ENCODE measurements at regions not wholly inside any gene's neighbourhood (a gene's known extent, or its start where the extent isn't known, plus 50 kb on each side); places are given as distances from the start of the nearest gene placed in this dataset.
"Not testable (repeated sequence)": the region's sequence is repeated elsewhere in the genome, so short reads cannot be mapped to it uniquely, and the experiment has no call there.

DNA sequence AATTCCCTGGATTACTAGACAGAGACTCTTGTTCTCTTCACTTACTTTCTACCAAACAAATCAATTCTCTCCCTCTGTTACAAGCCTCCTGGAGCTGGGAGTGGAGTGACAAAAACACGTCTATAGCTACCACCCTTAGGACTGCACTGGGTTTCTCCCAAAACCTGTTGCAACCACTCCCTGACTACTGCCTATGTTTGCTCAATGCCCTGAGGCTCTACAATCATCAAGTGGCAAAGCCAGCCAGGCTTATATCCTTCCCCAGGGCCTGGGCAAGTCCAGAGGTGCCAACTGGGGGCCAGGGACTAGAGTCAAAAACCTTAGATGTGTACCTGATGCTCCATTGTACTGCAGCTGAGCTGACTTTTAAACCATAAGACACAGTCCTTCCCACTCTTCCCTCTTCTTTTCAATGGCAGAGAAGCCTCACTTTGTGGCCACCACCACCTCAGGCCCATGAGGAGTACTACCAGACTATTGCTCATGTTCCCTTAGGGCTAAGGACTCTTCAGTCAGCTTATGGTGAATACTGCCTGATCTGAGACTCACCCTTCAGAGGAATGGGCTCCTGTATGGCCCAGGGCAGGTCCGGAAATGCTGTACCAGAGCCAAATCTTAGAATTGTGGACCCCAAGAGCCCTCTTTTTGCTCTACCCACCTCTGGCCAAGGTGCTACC is 125.4 kb upstream of the PLCL2 start:
- no peak for DNase-seq (ENCODE audit: low spot score)
- in situ Hi-C loops (cut with HindIII; ENCODE audit: low sequenced_read_pairs): no loop called here

GRCh38 chr3:16761571-16761970 is 123.2 kb upstream of the PLCL2 start:
- in situ Hi-C loops (cut with HindIII; ENCODE audit: low sequenced_read_pairs): no loop called here

DNA sequence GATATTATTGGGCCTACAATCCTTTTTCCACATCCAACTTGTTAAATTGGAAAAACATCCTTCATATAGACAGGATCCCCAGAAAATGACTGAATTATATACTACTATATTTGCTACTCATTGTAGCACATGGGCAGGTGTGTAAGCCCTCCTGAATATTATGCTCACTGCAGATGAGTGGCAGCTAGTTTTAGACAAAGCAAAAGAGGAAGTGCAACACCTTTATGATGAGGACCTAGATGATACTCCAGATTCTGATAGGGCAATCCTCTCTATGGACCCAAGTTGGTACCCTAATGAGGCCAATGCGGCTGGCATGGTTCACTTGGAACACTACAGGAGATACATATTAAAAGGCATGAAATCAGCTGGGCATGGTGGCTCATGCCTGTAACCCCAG is 119.1 kb upstream of the PLCL2 start:
- in situ Hi-C loops (cut with HindIII; ENCODE audit: low sequenced_read_pairs): no loop called here
- DNase-seq (ENCODE audit: low spot score): no peak

More at GRCh38 chr3:16761571-16761970, 123.2 kb upstream of the PLCL2 start:
- DNase-seq (ENCODE audit: low spot score): no peak

DNA sequence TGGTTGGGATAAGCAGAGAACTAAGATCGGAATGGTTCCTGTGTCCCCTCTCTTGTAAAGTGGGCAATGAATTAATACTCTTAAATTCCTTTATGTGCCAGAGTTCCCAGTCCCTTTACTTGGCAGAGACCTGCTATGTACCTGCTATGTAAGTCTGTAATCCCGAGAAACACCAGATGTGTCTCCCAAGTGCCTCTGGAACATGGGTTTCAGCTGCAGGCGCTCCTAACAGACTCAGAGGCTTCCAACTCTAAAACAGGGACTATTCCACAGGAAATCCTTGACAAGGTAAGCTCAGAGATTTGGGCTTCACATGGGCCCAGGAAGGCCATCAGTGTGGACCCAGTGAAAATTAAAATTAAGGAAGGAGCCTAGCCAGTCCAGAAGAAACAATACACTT is 117.7 kb upstream of the PLCL2 start:
- in situ Hi-C loops (cut with HindIII; ENCODE audit: low sequenced_read_pairs): no loop called here
- DNase-seq (ENCODE audit: low spot score): no peak

GRCh38 chr3:16768014-16768413 is 116.7 kb upstream of the PLCL2 start:
- DNase-seq (ENCODE audit: low spot score): no peak
- in situ Hi-C loops (cut with HindIII; ENCODE audit: low sequenced_read_pairs): no loop called here

DNA sequence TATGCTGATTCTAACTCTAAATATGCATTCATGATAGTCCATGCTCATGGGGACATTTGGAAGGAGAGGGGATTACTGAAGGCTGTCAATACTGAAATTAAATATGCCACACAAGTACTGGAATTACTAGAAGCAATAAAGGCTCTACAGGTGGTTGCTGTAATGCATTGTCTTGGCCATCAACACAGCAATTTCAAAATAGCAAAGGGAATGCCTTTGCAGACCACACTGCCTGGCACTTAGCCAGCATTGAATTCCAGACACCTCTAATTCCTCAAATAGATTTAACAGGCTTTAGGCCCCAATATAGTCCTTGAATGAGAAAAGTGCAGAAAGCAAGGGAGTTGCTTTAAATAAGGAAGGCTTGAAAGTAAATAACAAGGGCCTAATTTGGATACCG is 115.8 kb upstream of the PLCL2 start:
- in situ Hi-C loops (cut with HindIII; ENCODE audit: low sequenced_read_pairs): no loop called here
- DNase-seq (ENCODE audit: low spot score): no peak

GRCh38 chr3:16769525-16769924 is 115.2 kb upstream of the PLCL2 start:
- no peak for DNase-seq (ENCODE audit: low spot score)
- in situ Hi-C loops (cut with HindIII; ENCODE audit: low sequenced_read_pairs): no loop called here

- in situ Hi-C loops (cut with HindIII; ENCODE audit: low sequenced_read_pairs): no loop called here
Observed at GRCh38 chr3:16770021-16770420, 114.7 kb upstream of the PLCL2 start.

DNA sequence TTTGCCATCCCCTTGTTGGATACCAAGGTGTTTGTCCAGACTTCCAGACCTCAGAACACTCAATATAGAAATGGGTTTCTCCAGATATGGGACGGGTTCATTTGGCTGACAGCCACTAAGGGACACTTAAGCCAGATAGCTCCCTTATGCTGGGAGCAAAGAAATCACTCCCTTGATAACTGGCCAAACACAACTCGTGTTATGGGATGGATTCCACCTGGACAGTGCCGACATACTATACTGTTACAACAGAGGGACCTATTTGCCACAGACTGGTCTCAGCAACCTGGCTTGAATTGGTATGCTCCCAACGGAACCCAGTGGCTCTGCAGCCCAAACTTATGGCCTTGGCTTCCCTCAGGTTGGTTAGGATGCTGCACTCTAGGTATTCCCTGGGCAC is 114.0 kb upstream of the PLCL2 start:
- in situ Hi-C loops (cut with HindIII; ENCODE audit: low sequenced_read_pairs): no loop called here
- DNase-seq (ENCODE audit: low spot score): no peak

More at GRCh38 chr3:16770021-16770420, 114.7 kb upstream of the PLCL2 start:
- no peak for DNase-seq (ENCODE audit: low spot score)

- DNase-seq (ENCODE audit: low spot score); in situ Hi-C loops (cut with HindIII; ENCODE audit: low sequenced_read_pairs): not testable (repeated sequence)
Observed at GRCh38 chr3:16773594-16773993, 111.2 kb upstream of the PLCL2 start.

- DNase-seq (ENCODE audit: low spot score); in situ Hi-C loops (cut with HindIII; ENCODE audit: low sequenced_read_pairs): not testable (repeated sequence)
Observed at GRCh38 chr3:16774536-16774935, 110.2 kb upstream of the PLCL2 start.

DNA sequence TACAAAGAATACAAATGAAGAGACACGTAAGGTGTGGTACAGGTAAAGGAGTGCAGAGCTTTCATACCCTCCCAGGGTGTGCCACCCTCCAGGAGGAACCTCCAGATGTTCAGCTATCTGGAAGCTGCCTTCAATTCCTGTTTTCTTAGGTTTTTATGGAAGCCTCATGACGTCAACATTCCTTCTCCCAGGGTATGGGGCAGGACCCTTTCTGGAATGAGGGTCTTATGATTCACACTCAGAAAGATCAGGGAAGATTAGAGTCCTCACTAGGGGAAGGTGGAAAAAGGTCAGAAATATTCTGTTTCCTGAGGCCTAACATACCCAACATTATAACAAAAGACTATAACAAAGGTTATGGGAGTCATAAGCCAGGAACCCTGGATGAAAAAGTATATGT is 99.8 kb upstream of the PLCL2 start:
- in situ Hi-C loops (cut with HindIII; ENCODE audit: low sequenced_read_pairs): no loop called here

GRCh38 chr3:16785465-16785864 is 99.3 kb upstream of the PLCL2 start:
- no peak for DNase-seq (ENCODE audit: low spot score)
- in situ Hi-C loops (cut with HindIII; ENCODE audit: low sequenced_read_pairs): no loop called here

More for the DNA sequence above, 99.8 kb upstream of the PLCL2 start:
- DNase-seq (ENCODE audit: low spot score): no peak

GRCh38 chr3:16788440-16789056 is 96.2 kb upstream of the PLCL2 start:
- DNase-seq (ENCODE audit: low spot score): no peak
- in situ Hi-C loops (cut with HindIII; ENCODE audit: low sequenced_read_pairs): no loop called here

DNA sequence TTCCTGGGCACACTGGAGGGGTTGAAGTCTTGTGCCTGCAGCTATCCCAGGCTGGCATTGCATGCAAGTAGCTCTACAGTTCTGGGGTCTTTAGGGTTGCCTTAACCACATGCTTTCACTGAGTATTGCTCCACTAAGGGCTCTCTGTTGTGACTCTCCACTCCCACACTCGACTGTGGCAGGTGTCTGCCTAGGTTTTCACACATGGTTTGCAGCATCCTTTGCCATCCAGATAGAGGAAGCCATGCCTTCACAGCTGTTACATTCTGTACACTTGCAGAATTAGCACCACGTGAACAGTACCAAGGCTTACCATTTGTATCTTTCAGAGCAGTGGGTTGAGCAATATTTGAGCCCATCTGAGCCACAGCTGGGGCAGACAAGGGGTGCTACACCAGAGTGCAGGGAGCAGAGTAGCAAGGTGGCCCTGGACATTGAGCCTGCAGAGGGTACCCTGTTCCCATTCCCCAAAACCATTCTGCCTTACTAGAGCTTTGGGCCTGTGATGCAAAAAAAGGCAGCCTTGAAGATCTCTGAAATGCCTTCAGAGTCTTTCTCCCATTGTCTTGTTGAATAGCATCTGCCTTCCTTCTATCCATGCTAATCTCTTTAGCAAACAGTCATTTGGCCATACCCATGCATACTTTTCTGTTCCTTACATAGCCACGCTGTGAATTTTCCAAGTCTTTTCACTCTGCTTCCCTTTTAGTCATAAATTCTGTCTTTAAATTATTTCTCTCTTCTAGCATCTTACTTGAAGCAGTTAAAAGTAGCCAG is 95.2 kb upstream of the PLCL2 start:
- no peak for DNase-seq (ENCODE audit: low spot score)
- in situ Hi-C loops (cut with HindIII; ENCODE audit: low sequenced_read_pairs): no loop called here

- in situ Hi-C loops (cut with HindIII; ENCODE audit: low sequenced_read_pairs): no loop called here
- DNase-seq (ENCODE audit: low spot score): no peak
Observed at GRCh38 chr3:16790432-16791400, 94.0 kb upstream of the PLCL2 start.

- in situ Hi-C loops (cut with HindIII; ENCODE audit: low sequenced_read_pairs): no loop called here
Observed at GRCh38 chr3:16793321-16793720, 91.4 kb upstream of the PLCL2 start.

DNA sequence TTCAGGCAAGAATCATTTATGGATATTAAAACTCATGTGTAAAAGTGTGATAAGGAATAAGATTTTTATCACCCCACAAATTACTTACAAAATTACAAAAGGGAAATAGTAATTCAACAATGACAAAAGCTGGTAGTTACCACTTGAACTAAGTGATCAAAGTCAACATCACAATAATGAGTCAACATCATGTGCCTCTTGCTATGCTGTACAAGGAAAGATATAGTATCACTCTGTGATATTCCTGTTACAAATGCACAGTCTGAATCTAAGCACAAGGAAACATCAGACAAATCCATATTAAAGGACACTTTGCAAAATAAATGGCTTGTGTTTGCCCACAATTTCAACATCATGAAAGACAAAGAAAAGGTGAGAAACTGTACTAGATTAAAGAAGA is 90.5 kb upstream of the PLCL2 start:
- in situ Hi-C loops (cut with HindIII; ENCODE audit: low sequenced_read_pairs): no loop called here
- DNase-seq (ENCODE audit: low spot score): no peak

More at GRCh38 chr3:16793321-16793720, 91.4 kb upstream of the PLCL2 start:
- DNase-seq (ENCODE audit: low spot score): no peak

GRCh38 chr3:16795581-16795980 is 89.2 kb upstream of the PLCL2 start:
- no peak for DNase-seq (ENCODE audit: low spot score)
- in situ Hi-C loops (cut with HindIII; ENCODE audit: low sequenced_read_pairs): no loop called here
